GM12865 (cell line): ENCODE measurements at regions not wholly inside any gene's neighbourhood (a gene's known extent, or its start where the extent isn't known, plus 50 kb on each side); places are given as distances from the start of the nearest gene placed in this dataset.

ENCODE experiments used
- DNase-seq: peaks from one replicate; pipeline ENCODE4 v3.0.0; 2010; ENCODE audit warnings: low read depth
- H3K4me3 ChIP-seq: 2 replicates; pipeline ENCODE4 v1.5.1; 2011; ENCODE audit warnings: mild to moderate bottlenecking, low read depth, low read length, control low read depth
- TF ChIP-seq, protein P1 (sequence below): IDR thresholded peaks from 2 replicates; pipeline ENCODE4 v1.5.1; 2011; ENCODE audit warnings: low read length, control low read depth, low read depth, inconsistent platforms; ENCODE audit not compliant: insufficient read depth; ENCODE audit errors: missing control alignments

DNA sequence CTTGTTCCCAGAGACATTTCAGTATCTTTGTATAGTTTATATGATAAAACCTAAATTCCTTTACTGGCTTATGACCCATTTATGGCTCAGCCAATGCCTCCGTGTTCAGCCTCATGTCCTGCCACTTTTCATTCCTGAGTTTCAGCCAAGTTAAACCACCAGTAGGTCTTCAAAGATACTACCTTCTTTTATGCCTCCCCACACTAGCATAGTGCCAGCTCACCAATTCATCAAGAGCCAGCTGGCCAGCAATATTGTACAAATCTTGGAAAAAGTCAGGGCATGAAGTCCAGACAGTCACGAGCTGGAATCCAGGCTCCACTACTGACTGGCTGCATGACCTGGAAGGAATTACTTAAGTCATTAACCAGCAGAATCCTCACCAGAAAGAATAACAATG lies 446.0 kb downstream of the GPATCH2 start:
- no peak for DNase-seq
- TF ChIP-seq, protein P1, sequence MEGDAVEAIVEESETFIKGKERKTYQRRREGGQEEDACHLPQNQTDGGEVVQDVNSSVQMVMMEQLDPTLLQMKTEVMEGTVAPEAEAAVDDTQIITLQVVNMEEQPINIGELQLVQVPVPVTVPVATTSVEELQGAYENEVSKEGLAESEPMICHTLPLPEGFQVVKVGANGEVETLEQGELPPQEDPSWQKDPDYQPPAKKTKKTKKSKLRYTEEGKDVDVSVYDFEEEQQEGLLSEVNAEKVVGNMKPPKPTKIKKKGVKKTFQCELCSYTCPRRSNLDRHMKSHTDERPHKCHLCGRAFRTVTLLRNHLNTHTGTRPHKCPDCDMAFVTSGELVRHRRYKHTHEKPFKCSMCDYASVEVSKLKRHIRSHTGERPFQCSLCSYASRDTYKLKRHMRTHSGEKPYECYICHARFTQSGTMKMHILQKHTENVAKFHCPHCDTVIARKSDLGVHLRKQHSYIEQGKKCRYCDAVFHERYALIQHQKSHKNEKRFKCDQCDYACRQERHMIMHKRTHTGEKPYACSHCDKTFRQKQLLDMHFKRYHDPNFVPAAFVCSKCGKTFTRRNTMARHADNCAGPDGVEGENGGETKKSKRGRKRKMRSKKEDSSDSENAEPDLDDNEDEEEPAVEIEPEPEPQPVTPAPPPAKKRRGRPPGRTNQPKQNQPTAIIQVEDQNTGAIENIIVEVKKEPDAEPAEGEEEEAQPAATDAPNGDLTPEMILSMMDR: no peak
- no peak overlapping the region for H3K4me3 ChIP-seq

DNA sequence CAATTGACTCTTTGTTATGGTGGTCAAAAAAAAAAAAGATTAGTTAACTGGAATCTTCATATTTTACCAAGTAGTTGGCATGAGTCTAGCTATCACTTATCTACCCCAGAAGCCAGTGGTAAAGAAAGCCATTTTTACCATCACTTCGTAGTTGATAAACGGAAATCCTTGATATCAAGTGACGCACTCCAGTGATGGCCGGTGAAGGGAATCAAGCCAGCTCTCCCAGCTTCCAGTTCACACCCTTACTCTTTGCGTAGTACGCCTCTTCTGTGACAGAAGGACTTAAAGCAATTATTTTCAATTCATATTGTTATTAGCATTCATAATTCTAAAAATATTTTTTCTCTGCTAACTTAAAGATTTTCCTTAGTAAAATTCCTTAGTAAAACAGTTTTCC lies 447.9 kb downstream of the GPATCH2 start:
- DNase-seq: no peak
- no peak overlapping the region for H3K4me3 ChIP-seq
- TF ChIP-seq, protein P1: no peak

DNA sequence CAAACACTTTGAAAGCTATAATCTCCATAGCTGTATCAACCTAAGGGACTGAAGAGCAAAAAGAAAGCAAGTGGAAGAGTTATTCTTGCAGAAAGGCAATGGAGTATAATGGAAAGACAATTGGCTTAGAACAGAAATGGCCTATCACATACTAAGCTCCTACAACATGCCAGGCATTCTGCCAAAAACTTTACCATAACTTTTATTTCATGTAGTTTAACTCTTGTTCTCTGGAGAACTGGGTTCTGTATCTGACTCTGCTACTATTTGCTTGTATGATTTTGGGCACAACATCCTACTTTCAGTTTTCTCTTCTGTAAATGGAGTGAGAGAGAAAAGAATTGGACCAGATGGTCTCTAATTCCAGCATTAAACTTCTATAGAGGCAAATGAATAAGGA lies 449.1 kb downstream of the GPATCH2 start:
- TF ChIP-seq, protein P1: no peak
- no peak overlapping the region for H3K4me3 ChIP-seq
- DNase-seq: no peak

DNA sequence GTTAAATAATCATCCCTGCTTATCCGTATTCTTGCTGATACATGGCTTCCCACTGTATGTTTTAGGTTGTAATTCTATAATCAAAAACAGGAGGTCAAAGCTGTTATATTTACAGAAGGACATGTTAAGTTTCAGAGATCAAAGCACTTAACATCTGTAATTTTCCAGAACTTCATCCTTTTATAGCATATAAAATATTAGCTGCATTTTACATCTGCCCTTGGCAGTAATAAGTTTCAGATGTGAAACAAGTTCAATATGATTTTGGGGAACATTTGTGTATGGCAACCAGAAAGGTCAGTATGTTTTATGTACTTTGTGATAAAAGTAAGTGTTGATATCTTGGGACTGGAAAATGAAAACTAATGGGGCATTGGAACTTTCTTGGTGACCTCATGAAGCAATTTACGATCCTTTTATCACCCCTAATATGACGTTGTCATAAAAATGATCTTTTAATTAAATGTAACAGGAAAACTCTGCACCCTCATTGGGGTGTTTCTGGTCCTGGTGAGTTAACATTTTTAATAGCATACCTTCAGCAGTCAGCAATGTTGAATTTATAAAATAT lies 449.6 kb downstream of the GPATCH2 start:
- TF ChIP-seq, protein P1: no peak
- H3K4me3 ChIP-seq: no peak overlapping the region
- no peak for DNase-seq

DNA sequence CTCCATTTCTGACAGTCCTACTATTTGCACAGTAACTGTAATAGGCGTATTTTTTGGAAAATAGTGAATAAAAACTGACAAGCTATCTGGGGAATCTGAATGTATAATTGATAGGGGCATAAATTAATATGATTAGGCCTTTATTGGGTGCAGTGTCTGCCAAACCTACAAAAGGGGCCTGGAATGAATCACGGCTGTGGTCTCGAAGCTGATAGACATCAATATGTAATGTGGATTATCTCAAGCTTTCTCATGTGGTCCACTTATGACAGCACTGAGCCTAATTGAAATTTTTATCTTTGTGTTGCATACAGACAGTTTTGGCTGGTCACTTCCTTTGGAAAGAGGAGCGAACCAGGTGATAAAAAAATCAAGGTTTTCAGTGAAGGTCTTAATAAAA lies 450.4 kb downstream of the GPATCH2 start:
- H3K4me3 ChIP-seq: no peak overlapping the region
- TF ChIP-seq, protein P1: no peak
- DNase-seq: no peak

DNA sequence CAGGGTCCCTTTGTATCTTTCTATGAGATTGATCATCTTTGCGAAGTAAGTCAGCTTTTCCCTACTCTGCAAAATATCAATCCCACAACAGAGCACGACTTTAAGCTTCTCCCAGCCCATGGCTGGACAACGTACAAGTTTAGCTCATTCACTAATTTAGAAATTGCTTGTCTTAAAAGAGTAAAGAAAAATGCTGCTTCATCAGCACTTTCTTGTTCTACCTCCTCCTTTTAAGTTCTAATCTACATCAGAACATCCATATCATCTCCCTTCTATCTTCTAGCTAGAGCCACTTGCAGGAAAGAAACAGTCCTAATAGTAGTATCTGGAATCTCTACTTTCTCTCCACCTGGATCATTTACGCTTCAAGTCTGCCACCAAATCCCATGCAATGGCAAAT lies 441.2 kb upstream of the ESRRG start:
- no peak for DNase-seq
- TF ChIP-seq, protein P1: no peak
- no peak overlapping the region for H3K4me3 ChIP-seq

DNA sequence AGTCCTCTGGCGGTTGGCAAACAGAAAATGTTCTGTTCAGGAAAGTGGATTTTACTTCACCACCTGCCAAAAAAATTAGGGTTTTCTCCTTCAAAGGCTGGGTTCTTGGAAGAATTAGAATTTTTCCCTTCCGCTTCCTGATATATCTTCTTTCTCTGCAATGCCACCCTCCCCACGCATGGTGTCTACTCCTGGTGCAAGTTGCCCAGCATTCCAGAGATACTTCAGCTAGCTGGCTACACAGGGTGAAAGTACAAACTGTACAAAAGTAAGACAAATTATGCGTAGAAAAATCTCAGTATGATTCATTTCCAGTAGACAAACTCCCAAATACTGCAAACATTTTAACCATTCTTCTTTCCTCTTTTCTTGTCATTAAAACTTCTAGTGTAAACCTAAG lies 430.1 kb upstream of the ESRRG start:
- TF ChIP-seq, protein P1: no peak
- H3K4me3 ChIP-seq: no peak overlapping the region

More for the DNA sequence above, 430.1 kb upstream of the ESRRG start:
- DNase-seq: no peak
